ENCODE measurements at regions not wholly inside any gene's neighbourhood (a gene's known extent, or its start where the extent isn't known, plus 50 kb on each side); places are given as distances from the start of the nearest gene placed in this dataset.
"Not testable (repeated sequence)": the region's sequence is repeated elsewhere in the genome, so short reads cannot be mapped to it uniquely, and the experiment has no call there.

DNA sequence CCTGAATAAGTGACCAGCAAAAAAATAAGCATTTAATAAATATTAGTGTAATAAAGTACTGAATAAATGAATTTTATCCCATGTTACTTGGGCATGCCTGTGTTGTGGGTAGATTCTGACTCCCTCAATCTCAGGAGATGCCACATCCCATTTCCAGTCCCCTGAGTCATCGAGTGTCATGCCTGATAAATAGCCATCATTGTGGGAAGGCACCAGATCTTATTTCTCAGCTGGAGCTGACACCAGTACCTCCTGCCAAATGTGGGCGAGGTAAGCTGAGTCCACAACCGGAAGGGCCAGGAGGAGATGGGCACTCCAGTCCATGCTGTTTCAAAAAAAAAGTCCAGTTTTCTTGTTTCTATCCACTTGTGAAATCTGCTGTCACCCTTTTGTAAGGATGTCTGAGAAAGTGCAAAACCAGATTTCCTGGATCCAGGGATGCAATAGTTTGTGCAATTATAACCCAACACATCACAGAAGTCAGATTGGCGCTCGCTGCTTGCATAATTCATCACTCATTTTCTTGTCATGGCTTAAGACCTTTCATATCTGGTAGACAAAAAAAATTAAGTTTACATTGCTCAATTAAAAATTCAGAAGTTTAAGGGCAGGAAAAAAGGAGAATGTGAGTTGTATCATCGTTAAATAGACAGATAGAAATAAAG lies 311.6 kb downstream of the MIAT start:
- no peak for FAIRE-seq
- H3K27me3 ChIP-seq (ENCODE audit: control insufficient read depth, insufficient read depth, low read length), result no peaks in the 10 kb centered on the region
- H3K9ac ChIP-seq (ENCODE audit: low read length in 3 of 3), result no peak overlapping the region
- no peak for DNase-seq
- intact Hi-C loops (cut with DNase I), result no loop called here
- H3K27ac ChIP-seq (ENCODE audit: low read depth in 2 of 2, low read length in 2 of 2), result no peak overlapping the region
- TF ChIP-seq, protein P1, sequence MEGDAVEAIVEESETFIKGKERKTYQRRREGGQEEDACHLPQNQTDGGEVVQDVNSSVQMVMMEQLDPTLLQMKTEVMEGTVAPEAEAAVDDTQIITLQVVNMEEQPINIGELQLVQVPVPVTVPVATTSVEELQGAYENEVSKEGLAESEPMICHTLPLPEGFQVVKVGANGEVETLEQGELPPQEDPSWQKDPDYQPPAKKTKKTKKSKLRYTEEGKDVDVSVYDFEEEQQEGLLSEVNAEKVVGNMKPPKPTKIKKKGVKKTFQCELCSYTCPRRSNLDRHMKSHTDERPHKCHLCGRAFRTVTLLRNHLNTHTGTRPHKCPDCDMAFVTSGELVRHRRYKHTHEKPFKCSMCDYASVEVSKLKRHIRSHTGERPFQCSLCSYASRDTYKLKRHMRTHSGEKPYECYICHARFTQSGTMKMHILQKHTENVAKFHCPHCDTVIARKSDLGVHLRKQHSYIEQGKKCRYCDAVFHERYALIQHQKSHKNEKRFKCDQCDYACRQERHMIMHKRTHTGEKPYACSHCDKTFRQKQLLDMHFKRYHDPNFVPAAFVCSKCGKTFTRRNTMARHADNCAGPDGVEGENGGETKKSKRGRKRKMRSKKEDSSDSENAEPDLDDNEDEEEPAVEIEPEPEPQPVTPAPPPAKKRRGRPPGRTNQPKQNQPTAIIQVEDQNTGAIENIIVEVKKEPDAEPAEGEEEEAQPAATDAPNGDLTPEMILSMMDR (IDR thresholded peaks at IDR 0.05; ENCODE audit: borderline replicate concordance, extremely low read depth, insufficient read depth), result no peak
- H3K9me3 ChIP-seq (ENCODE audit: control insufficient read depth in 2 of 3, insufficient read depth in 1 of 3, low read length in 3 of 3), result no peaks in the 10 kb centered on the region
- no peaks in the 10 kb centered on the region for H3K36me3 ChIP-seq (ENCODE audit: control insufficient read depth in 2 of 3, insufficient read depth in 3 of 3, low read length in 3 of 3)
- no peaks in the 10 kb centered on the region for H3K4me1 ChIP-seq (ENCODE audit: control insufficient read depth in 2 of 3, insufficient read depth in 2 of 3, low read depth in 1 of 3, low read length in 3 of 3)
- no peak overlapping the region for H3K4me3 ChIP-seq (ENCODE audit: low read length in 3 of 3)

DNA sequence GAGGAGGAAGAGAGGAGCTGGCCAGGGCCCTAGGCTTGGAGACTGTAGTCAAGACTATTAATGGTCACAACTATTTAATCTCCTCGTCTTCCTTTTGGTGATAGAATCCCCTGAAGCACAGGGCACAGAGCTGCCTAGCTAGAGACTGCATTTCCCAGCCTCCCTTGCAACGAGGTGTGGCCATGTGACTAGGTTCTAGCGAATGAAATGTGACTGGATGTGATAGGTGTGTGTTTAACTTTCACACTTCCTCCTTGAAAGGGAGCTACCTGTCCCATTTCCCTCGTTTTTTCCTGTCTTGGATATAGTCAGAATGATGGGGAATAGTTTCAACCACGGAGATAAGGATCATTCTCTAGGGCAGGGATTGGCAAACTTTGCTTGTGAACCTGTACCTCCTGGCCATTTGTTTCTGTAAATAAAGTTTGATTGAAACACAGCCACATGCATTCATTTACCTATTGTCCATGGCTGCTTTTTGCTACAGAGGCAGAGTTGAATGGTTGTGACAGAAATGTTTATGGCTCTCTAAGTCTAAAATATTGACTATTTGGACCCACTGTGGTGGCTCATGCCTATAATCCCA lies 313.5 kb downstream of the MIAT start:
- intact Hi-C loops (cut with DNase I), result no loop called here
- DNase-seq, result no peak
- no peaks in the 10 kb centered on the region for H3K9me3 ChIP-seq (ENCODE audit: control insufficient read depth in 2 of 3, insufficient read depth in 1 of 3, low read length in 3 of 3)
- TF ChIP-seq, protein P1 (IDR thresholded peaks at IDR 0.05; ENCODE audit: borderline replicate concordance, extremely low read depth, insufficient read depth), result no peak
- no peaks in the 10 kb centered on the region for H3K4me1 ChIP-seq (ENCODE audit: control insufficient read depth in 2 of 3, insufficient read depth in 2 of 3, low read depth in 1 of 3, low read length in 3 of 3)
- H3K9ac ChIP-seq (ENCODE audit: low read length in 3 of 3), result no peak overlapping the region
- FAIRE-seq, result no peak
- H3K27ac ChIP-seq (ENCODE audit: low read depth in 2 of 2, low read length in 2 of 2), result no peak overlapping the region
- no peaks in the 10 kb centered on the region for H3K36me3 ChIP-seq (ENCODE audit: control insufficient read depth in 2 of 3, insufficient read depth in 3 of 3, low read length in 3 of 3)
- H3K27me3 ChIP-seq (ENCODE audit: control insufficient read depth, insufficient read depth, low read length), result no peaks in the 10 kb centered on the region
- no peak overlapping the region for H3K4me3 ChIP-seq (ENCODE audit: low read length in 3 of 3)

DNA sequence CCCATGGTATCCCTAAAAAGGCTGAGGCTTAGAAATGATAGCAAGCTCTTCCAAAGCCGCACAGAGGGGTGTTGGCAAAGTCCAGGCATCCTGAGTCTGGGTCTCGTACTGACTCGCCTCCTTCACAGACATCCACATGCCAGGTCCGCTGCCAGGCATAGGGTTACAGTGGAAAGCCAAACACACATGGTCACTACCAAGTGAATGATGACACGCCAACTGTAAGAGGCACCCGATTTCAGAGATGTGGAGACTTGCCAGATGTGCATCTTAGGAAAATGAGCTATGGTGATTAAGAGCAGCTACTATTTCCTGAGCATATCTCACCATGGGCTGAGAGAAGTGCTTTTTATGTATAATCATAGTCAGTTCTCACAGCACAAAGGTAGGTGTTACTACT lies 314.9 kb downstream of the MIAT start:
- intact Hi-C loops (cut with DNase I), result no loop called here
- Histone ChIP-seq H3K9ac (ENCODE audit: low read length in 3 of 3) (no peak overlapping the region), H3K27me3 (ENCODE audit: control insufficient read depth, insufficient read depth, low read length) (no peaks in the 10 kb centered on the region), H3K4me1 (ENCODE audit: control insufficient read depth in 2 of 3, insufficient read depth in 2 of 3, low read depth in 1 of 3, low read length in 3 of 3) (no peaks in the 10 kb centered on the region), H3K4me3 (ENCODE audit: low read length in 3 of 3) (no peak overlapping the region), H3K27ac (ENCODE audit: low read depth in 2 of 2, low read length in 2 of 2) (no peak overlapping the region), H3K9me3 (ENCODE audit: control insufficient read depth in 2 of 3, insufficient read depth in 1 of 3, low read length in 3 of 3) (no peaks in the 10 kb centered on the region), H3K36me3 (ENCODE audit: control insufficient read depth in 2 of 3, insufficient read depth in 3 of 3, low read length in 3 of 3) (no peaks in the 10 kb centered on the region)
- FAIRE-seq (no peak), DNase-seq (no peak)
- TF ChIP-seq, protein P1 (IDR thresholded peaks at IDR 0.05; ENCODE audit: borderline replicate concordance, extremely low read depth, insufficient read depth), result no peak

DNA sequence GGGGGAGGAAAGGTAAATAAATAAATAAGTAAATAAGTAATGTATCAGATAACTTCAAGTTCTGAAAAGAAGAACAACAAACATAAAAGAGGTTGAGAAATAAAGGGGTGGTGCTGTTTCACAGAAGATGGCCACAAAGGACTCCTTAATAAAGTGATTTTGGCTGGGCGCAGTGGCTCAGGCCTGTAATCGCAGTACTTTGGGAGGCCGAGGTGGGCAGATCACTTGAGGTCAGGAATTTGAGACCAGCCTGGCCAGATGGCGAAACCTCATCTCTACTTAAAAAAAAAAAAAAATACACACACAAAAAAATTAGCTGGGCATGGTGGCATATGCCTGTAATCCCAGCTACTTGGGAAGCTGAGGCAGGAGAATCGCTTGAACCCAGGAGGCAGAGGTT lies 315.5 kb downstream of the MIAT start:
- H3K27ac ChIP-seq (ENCODE audit: low read depth in 2 of 2, low read length in 2 of 2); H3K9me3 ChIP-seq (ENCODE audit: control insufficient read depth in 2 of 3, insufficient read depth in 1 of 3, low read length in 3 of 3); FAIRE-seq; H3K27me3 ChIP-seq (ENCODE audit: control insufficient read depth, insufficient read depth, low read length); intact Hi-C loops (cut with DNase I); H3K4me1 ChIP-seq (ENCODE audit: control insufficient read depth in 2 of 3, insufficient read depth in 2 of 3, low read depth in 1 of 3, low read length in 3 of 3); H3K9ac ChIP-seq (ENCODE audit: low read length in 3 of 3); H3K4me3 ChIP-seq (ENCODE audit: low read length in 3 of 3); DNase-seq; H3K36me3 ChIP-seq (ENCODE audit: control insufficient read depth in 2 of 3, insufficient read depth in 3 of 3, low read length in 3 of 3): not testable (repeated sequence)

Data from kidney (tissue), 13 donors.